CD8-positive, alpha-beta memory T cell (primary cell): ENCODE measurements at regions not wholly inside any gene's neighbourhood (a gene's known extent, or its start where the extent isn't known, plus 50 kb on each side); places are given as distances from the start of the nearest gene placed in this dataset.

Experiments used
- CTCF ChIA-PET: fragments of 350-600 bp; sonication (Branson Sonifier 250); formaldehyde crosslinking; loops from one replicate; lab custom pipeline; 2021; ENCODE audit warnings: antibody characterized with exemption; lab: Charles Lee
- POLR2A ChIA-PET: fragments of 350-600 bp; sonication (Branson Sonifier 250); formaldehyde crosslinking; loops from one replicate; lab custom pipeline; 2021; ENCODE audit warnings: antibody characterized with exemption; lab: Charles Lee
- DNase-seq, 5 donors: peaks; one replicate each; pipeline versions ENCODE4 v3.0.0 to v3.0.0-alpha.2; 2020 to 2022; ENCODE audit warnings: mixed read lengths in 1 of 5
- H3K27ac ChIP-seq: one replicate; pipeline ENCODE4 v1.7.0; 2013; ENCODE audit warnings: low read depth, mild to moderate bottlenecking, low read length, moderate library complexity
- H3K27me3 ChIP-seq: 2 replicates; pipeline ENCODE4 v1.7.0; 2013; ENCODE audit warnings: low read length, mild to moderate bottlenecking; ENCODE audit not compliant: insufficient read depth, poor library complexity, severe bottlenecking
- H3K36me3 ChIP-seq: 2 replicates; pipeline ENCODE4 v1.7.0; 2013; ENCODE audit warnings: mild to moderate bottlenecking, low read length, moderate library complexity; ENCODE audit not compliant: insufficient read depth
- H3K4me1 ChIP-seq: 2 replicates; pipeline ENCODE4 v1.7.0; 2013; ENCODE audit warnings: mild to moderate bottlenecking, low read length, moderate library complexity; ENCODE audit not compliant: insufficient read depth
- H3K4me3 ChIP-seq: 2 replicates; pipeline ENCODE4 v1.7.0; 2013; ENCODE audit warnings: mild to moderate bottlenecking, low read length
- H3K9me3 ChIP-seq: 2 replicates; pipeline ENCODE4 v1.7.0; 2013; ENCODE audit warnings: mild to moderate bottlenecking, low read length
- H3K27ac Mint-ChIP-seq, 8 donors: one replicate each; pipeline ENCODE4 v1.8.0; 2020 to 2021; ENCODE audit warnings: mixed read lengths in 8 of 8, mild to moderate bottlenecking in 6 of 8, inconsistent platforms in 3 of 8, moderate library complexity in 3 of 8
- H3K27me3 Mint-ChIP-seq, 2 donors: one replicate each; pipeline ENCODE4 v1.8.0; 2020 to 2021; ENCODE audit warnings: mixed read lengths in 2 of 2, mild to moderate bottlenecking in 1 of 2, moderate library complexity in 1 of 2
- H3K36me3 Mint-ChIP-seq, 3 donors: one replicate each; pipeline ENCODE4 v1.8.0; 2020 to 2021; ENCODE audit warnings: mixed read lengths in 3 of 3, inconsistent platforms in 1 of 3, mild to moderate bottlenecking in 1 of 3
- H3K4me1 Mint-ChIP-seq, 3 donors: one replicate each; pipeline ENCODE4 v1.8.0; 2020 to 2021; ENCODE audit warnings: mixed read lengths in 3 of 3, inconsistent platforms in 1 of 3, mild to moderate bottlenecking in 1 of 3
- H3K4me3 Mint-ChIP-seq, 7 donors: one replicate each; pipeline ENCODE4 v1.8.0; 2020 to 2021; ENCODE audit warnings: mixed read lengths in 7 of 7, mild to moderate bottlenecking in 6 of 7, moderate library complexity in 4 of 7, inconsistent platforms in 2 of 7
- H3K9me3 Mint-ChIP-seq, 5 donors: one replicate each; pipeline ENCODE4 v1.8.0; 2020 to 2022; ENCODE audit warnings: mixed read lengths in 5 of 5, mild to moderate bottlenecking in 3 of 5, moderate library complexity in 2 of 5, inconsistent platforms in 1 of 5

- Mint-ChIP-seq H3K27me3 (peaks cover 2 to 8% of the 10 kb centered on the region in 2 donors), H3K27ac (no peak overlapping the region), H3K4me3 (no peak overlapping the region), H3K36me3 (no peaks in the 10 kb centered on the region), H3K4me1 (no peaks in the 10 kb centered on the region), H3K9me3 (no peaks in the 10 kb centered on the region)
- CTCF ChIA-PET: no interaction called here
- H3K4me3 ChIP-seq: no peak overlapping the region
- no peaks in the 10 kb centered on the region for H3K9me3 ChIP-seq
- H3K4me1 ChIP-seq: no peaks in the 10 kb centered on the region
- DNase-seq: no peak
- POLR2A ChIA-PET: no interaction called here
- no peak overlapping the region for H3K27ac ChIP-seq
- no peaks in the 10 kb centered on the region for H3K36me3 ChIP-seq
- no peaks in the 10 kb centered on the region for H3K27me3 ChIP-seq
These were observed 194.0 kb downstream of the KLHL28 start for GRCh38 chr14:44767646-44768173.

GRCh38 chr14:44766285-44766684 lies 195.5 kb downstream of the KLHL28 start:
- Mint-ChIP-seq H3K27ac (no peak overlapping the region), H3K36me3 (no peaks in the 10 kb centered on the region), H3K27me3 (peaks cover 2 to 10% of the 10 kb centered on the region in 2 donors), H3K4me3 (no peak overlapping the region), H3K9me3 (no peaks in the 10 kb centered on the region), H3K4me1 (no peaks in the 10 kb centered on the region)
- DNase-seq: no peak
- Histone ChIP-seq H3K27me3 (no peaks in the 10 kb centered on the region), H3K4me1 (no peaks in the 10 kb centered on the region), H3K4me3 (no peak overlapping the region), H3K36me3 (no peaks in the 10 kb centered on the region), H3K9me3 (no peaks in the 10 kb centered on the region), H3K27ac (no peak overlapping the region)
- CTCF ChIA-PET: no interaction called here
- POLR2A ChIA-PET: no interaction called here

GRCh38 chr14:44763356-44763755 lies 198.4 kb downstream of the KLHL28 start:
- no peaks in the 10 kb centered on the region for H3K27me3 ChIP-seq
- DNase-seq: no peak
- H3K27me3 Mint-ChIP-seq: peaks cover 0 to 10% of the 10 kb centered on the region in 2 donors
- ChIA-PET CTCF (no interaction called here), POLR2A (no interaction called here)
- H3K4me3 Mint-ChIP-seq: no peak overlapping the region
- no peaks in the 10 kb centered on the region for H3K36me3 Mint-ChIP-seq
- no peaks in the 10 kb centered on the region for H3K4me1 ChIP-seq
- no peak overlapping the region for H3K4me3 ChIP-seq
- H3K4me1 Mint-ChIP-seq: no peaks in the 10 kb centered on the region
- H3K9me3 Mint-ChIP-seq: no peaks in the 10 kb centered on the region
- H3K27ac ChIP-seq: no peak overlapping the region
- no peaks in the 10 kb centered on the region for H3K9me3 ChIP-seq
- no peaks in the 10 kb centered on the region for H3K36me3 ChIP-seq
- H3K27ac Mint-ChIP-seq: no peak overlapping the region

GRCh38 chr14:44759277-44759676 lies 202.5 kb downstream of the KLHL28 start:
- no peaks in the 10 kb centered on the region for H3K9me3 ChIP-seq
- H3K27ac Mint-ChIP-seq: peak overlapping the region in 1 of 8 donors; percentile 28
- no peak overlapping the region for H3K4me3 Mint-ChIP-seq
- no peaks in the 10 kb centered on the region for H3K27me3 ChIP-seq
- no peaks in the 10 kb centered on the region for H3K4me1 Mint-ChIP-seq
- H3K36me3 ChIP-seq: no peaks in the 10 kb centered on the region
- CTCF ChIA-PET: no interaction called here
- peaks cover 0 to 3% of the 10 kb centered on the region in 2 donors for H3K27me3 Mint-ChIP-seq
- no peaks in the 10 kb centered on the region for H3K4me1 ChIP-seq
- no peak overlapping the region for H3K27ac ChIP-seq
- H3K4me3 ChIP-seq: no peak overlapping the region
- no peaks in the 10 kb centered on the region for H3K36me3 Mint-ChIP-seq
- H3K9me3 Mint-ChIP-seq: no peaks in the 10 kb centered on the region
- POLR2A ChIA-PET: no interaction called here
- no peak for DNase-seq

- Mint-ChIP-seq H3K4me3 (no peak overlapping the region), H3K27me3 (peaks cover 0 to under 1% of the 10 kb centered on the region in 2 donors), H3K36me3 (no peaks in the 10 kb centered on the region), H3K27ac (no peak overlapping the region), H3K9me3 (no peaks in the 10 kb centered on the region), H3K4me1 (no peaks in the 10 kb centered on the region)
- ChIA-PET CTCF (no interaction called here), POLR2A (no interaction called here)
- no peak overlapping the region for H3K27ac ChIP-seq
- DNase-seq: no peak
- no peaks in the 10 kb centered on the region for H3K36me3 ChIP-seq
- H3K4me3 ChIP-seq: no peak overlapping the region
- H3K27me3 ChIP-seq: no peaks in the 10 kb centered on the region
- no peaks in the 10 kb centered on the region for H3K9me3 ChIP-seq
- no peaks in the 10 kb centered on the region for H3K4me1 ChIP-seq
These were observed 205.2 kb downstream of the KLHL28 start for GRCh38 chr14:44756554-44756953.

GRCh38 chr14:44745371-44745770 lies 216.4 kb downstream of the KLHL28 start:
- no peak overlapping the region for H3K4me3 ChIP-seq
- ChIA-PET POLR2A (no interaction called here), CTCF (no interaction called here)
- H3K36me3 Mint-ChIP-seq: no peaks in the 10 kb centered on the region
- DNase-seq: no peak
- no peak overlapping the region for H3K27ac ChIP-seq
- no peaks in the 10 kb centered on the region for H3K4me1 Mint-ChIP-seq
- peaks cover 0 to 4% of the 10 kb centered on the region in 2 donors for H3K27me3 Mint-ChIP-seq
- no peaks in the 10 kb centered on the region for H3K27me3 ChIP-seq
- no peaks in the 10 kb centered on the region for H3K4me1 ChIP-seq
- no peaks in the 10 kb centered on the region for H3K9me3 ChIP-seq
- peaks cover 0 to 4% (median 3%) of the 10 kb centered on the region in 5 donors for H3K9me3 Mint-ChIP-seq
- H3K27ac Mint-ChIP-seq: no peak overlapping the region
- no peak overlapping the region for H3K4me3 Mint-ChIP-seq
- H3K36me3 ChIP-seq: no peaks in the 10 kb centered on the region

GRCh38 chr14:44742202-44742601 lies 219.5 kb downstream of the KLHL28 start:
- CTCF ChIA-PET: no interaction called here
- H3K36me3 Mint-ChIP-seq: peaks cover 0 to 2% (median 0%) of the 10 kb centered on the region in 3 donors
- H3K36me3 ChIP-seq: no peaks in the 10 kb centered on the region
- H3K27ac Mint-ChIP-seq: no peak overlapping the region
- no peak overlapping the region for H3K27ac ChIP-seq
- peaks cover 0 to 7% of the 10 kb centered on the region in 2 donors for H3K27me3 Mint-ChIP-seq
- no peaks in the 10 kb centered on the region for H3K4me1 ChIP-seq
- H3K4me3 Mint-ChIP-seq: no peak overlapping the region
- DNase-seq: no peak
- POLR2A ChIA-PET: no interaction called here
- no peaks in the 10 kb centered on the region for H3K9me3 ChIP-seq
- no peak overlapping the region for H3K4me3 ChIP-seq
- peaks cover 0 to 1% (median 0%) of the 10 kb centered on the region in 5 donors for H3K9me3 Mint-ChIP-seq
- H3K4me1 Mint-ChIP-seq: no peaks in the 10 kb centered on the region
- H3K27me3 ChIP-seq: no peaks in the 10 kb centered on the region

GRCh38 chr14:44741431-44741830 lies 220.3 kb downstream of the KLHL28 start:
- no peaks in the 10 kb centered on the region for H3K9me3 ChIP-seq
- H3K4me3 ChIP-seq: no peak overlapping the region
- no peaks in the 10 kb centered on the region for H3K4me1 ChIP-seq
- peaks cover 0 to 2% (median 0%) of the 10 kb centered on the region in 3 donors for H3K36me3 Mint-ChIP-seq
- no peaks in the 10 kb centered on the region for H3K27me3 ChIP-seq
- no peak overlapping the region for H3K27ac ChIP-seq
- ChIA-PET CTCF (no interaction called here), POLR2A (no interaction called here)
- no peak overlapping the region for H3K27ac Mint-ChIP-seq
- no peaks in the 10 kb centered on the region for H3K36me3 ChIP-seq
- H3K27me3 Mint-ChIP-seq: peaks cover 0 to 7% of the 10 kb centered on the region in 2 donors
- no peaks in the 10 kb centered on the region for H3K4me1 Mint-ChIP-seq
- H3K4me3 Mint-ChIP-seq: no peak overlapping the region
- no peak for DNase-seq
- H3K9me3 Mint-ChIP-seq: peaks cover 0 to 1% (median 0%) of the 10 kb centered on the region in 5 donors
